ENCODE measurements at regions not wholly inside any gene's neighbourhood (a gene's known extent, or its start where the extent isn't known, plus 50 kb on each side); places are given as distances from the start of the nearest gene placed in this dataset.

DNA sequence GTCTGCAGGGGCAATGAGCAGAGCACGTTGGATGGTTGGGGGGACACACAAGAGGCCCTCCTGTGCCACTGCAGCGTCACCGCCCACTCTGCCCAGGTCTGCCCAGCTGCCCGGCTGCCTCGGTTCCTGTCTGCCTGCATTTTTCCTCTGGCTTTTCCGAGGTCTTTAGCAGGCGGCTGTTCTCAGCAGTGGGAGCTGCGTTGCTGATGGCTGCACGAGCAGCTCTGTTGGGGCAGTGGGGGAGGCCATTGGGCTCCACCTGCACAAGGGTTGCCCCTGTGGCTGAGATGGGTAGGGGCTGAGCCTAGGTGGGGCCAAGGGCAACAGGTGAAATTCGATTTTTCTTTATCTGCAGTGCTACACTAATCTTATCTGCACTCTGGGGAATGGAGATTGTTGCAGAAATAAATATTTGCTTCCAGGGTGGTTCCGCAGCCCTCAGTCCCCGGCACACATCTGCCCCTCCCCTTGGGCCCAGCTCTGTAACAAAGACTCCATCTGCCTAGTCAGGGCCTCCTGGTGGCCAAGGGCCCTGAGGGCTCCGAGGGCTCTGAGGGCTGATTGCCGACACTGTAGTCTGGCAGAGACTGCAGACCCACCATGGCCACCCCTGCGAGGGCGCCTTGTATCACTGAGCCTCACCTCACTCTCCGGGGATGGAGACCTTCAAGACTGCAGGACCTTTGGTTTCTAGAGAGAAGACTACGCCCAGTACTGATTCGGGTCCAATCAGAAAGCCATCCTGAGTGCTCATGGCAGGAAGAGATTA lies 141.7 kb upstream of the SHH start:
- Histone ChIP-seq H3K79me2 (ENCODE audit: control insufficient read depth, low read length) (no peaks in the 10 kb centered on the region), H3F3A (ENCODE audit: control insufficient read depth, insufficient read depth) (no peaks in the 10 kb centered on the region), H3K9me3 (ENCODE audit: control insufficient read depth, insufficient read depth, low read length) (no peaks in the 10 kb centered on the region), H3K27ac (ENCODE audit: low read depth, low read length) (no peak overlapping the region), H3K4me2 (ENCODE audit: low read length) (no peak overlapping the region), H4K20me1 (ENCODE audit: control insufficient read depth, insufficient read depth, low read depth, low read length) (no peaks in the 10 kb centered on the region), H3K27me3 (ENCODE audit: control insufficient read depth, low read length) (no peaks in the 10 kb centered on the region), H3K36me3 (ENCODE audit: control insufficient read depth, low read length) (no peaks in the 10 kb centered on the region), H3K4me1 (ENCODE audit: control insufficient read depth, low read length) (no peaks in the 10 kb centered on the region), H3K9me2 (replicated peaks; ENCODE audit: control insufficient read depth, low read length) (no peaks in the 10 kb centered on the region), H3K4me3 (ENCODE audit: low read length) (no peak overlapping the region)
- TF ChIP-seq, protein P1, sequence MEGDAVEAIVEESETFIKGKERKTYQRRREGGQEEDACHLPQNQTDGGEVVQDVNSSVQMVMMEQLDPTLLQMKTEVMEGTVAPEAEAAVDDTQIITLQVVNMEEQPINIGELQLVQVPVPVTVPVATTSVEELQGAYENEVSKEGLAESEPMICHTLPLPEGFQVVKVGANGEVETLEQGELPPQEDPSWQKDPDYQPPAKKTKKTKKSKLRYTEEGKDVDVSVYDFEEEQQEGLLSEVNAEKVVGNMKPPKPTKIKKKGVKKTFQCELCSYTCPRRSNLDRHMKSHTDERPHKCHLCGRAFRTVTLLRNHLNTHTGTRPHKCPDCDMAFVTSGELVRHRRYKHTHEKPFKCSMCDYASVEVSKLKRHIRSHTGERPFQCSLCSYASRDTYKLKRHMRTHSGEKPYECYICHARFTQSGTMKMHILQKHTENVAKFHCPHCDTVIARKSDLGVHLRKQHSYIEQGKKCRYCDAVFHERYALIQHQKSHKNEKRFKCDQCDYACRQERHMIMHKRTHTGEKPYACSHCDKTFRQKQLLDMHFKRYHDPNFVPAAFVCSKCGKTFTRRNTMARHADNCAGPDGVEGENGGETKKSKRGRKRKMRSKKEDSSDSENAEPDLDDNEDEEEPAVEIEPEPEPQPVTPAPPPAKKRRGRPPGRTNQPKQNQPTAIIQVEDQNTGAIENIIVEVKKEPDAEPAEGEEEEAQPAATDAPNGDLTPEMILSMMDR (IDR thresholded peaks at IDR 0.05; ENCODE audit: low read depth, low read length, poor library complexity, severe bottlenecking), result no peak
- TF ChIP-seq EZH2phosphoT487 (IDR thresholded peaks at IDR 0.05; ENCODE audit: borderline replicate concordance, low read length), result no peak

- no peak overlapping the region for H3K4me3 ChIP-seq (ENCODE audit: low read length)
- H4K20me1 ChIP-seq (ENCODE audit: control insufficient read depth, insufficient read depth, low read depth, low read length), result no peaks in the 10 kb centered on the region
- no peaks in the 10 kb centered on the region for H3K4me1 ChIP-seq (ENCODE audit: control insufficient read depth, low read length)
- H3K9me3 ChIP-seq (ENCODE audit: control insufficient read depth, insufficient read depth, low read length), result no peaks in the 10 kb centered on the region
- no peaks in the 10 kb centered on the region for H3F3A ChIP-seq (ENCODE audit: control insufficient read depth, insufficient read depth)
- no peaks in the 10 kb centered on the region for H3K9me2 ChIP-seq (replicated peaks; ENCODE audit: control insufficient read depth, low read length)
- H3K27ac ChIP-seq (ENCODE audit: low read depth, low read length), result no peak overlapping the region
- H3K36me3 ChIP-seq (ENCODE audit: control insufficient read depth, low read length), result no peaks in the 10 kb centered on the region
- H3K79me2 ChIP-seq (ENCODE audit: control insufficient read depth, low read length), result no peaks in the 10 kb centered on the region
- no peaks in the 10 kb centered on the region for H3K27me3 ChIP-seq (ENCODE audit: control insufficient read depth, low read length)
- no peak overlapping the region for H3K4me2 ChIP-seq (ENCODE audit: low read length)
- TF ChIP-seq, protein P1 (IDR thresholded peaks at IDR 0.05; ENCODE audit: low read depth, low read length, poor library complexity, severe bottlenecking), result no peak
- TF ChIP-seq EZH2phosphoT487 (IDR thresholded peaks at IDR 0.05; ENCODE audit: borderline replicate concordance, low read length), result no peak
Observed at GRCh38 chr7:155953501-155953778, 141.2 kb upstream of the SHH start.

DNA sequence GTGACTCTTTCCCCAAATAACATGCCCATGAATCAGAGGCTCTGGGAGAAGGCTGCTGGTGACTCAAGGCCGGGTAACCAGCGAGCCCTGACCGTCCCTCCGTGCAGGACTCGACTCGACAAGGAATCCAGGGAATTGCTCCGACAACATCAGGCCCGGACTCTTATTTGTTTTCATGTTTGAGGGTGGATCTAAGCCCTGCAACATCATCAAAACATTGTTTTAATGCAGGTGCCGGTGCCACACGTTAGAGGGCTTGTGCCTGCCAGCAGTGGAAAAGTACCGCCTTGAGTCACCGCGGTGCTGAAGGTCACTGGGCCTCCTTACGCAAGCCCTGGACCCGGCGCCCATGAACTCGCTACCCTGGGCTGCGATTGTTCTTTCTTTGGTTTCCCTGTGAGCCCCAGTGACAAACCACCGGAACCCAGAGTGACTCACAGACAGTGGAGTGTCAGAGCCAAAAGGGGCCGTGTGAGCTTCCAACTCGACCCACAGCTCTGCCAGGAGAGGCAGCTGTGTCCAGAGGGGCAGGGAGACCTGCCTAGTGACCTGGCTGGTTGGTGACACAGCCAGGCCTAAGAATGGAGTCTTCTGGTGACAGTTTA lies 139.4 kb upstream of the SHH start:
- no peak overlapping the region for H3K4me2 ChIP-seq (ENCODE audit: low read length)
- no peaks in the 10 kb centered on the region for H3K27me3 ChIP-seq (ENCODE audit: control insufficient read depth, low read length)
- no peak overlapping the region for H3K27ac ChIP-seq (ENCODE audit: low read depth, low read length)
- H3K36me3 ChIP-seq (ENCODE audit: control insufficient read depth, low read length), result no peaks in the 10 kb centered on the region
- H3K79me2 ChIP-seq (ENCODE audit: control insufficient read depth, low read length), result no peaks in the 10 kb centered on the region
- no peaks in the 10 kb centered on the region for H4K20me1 ChIP-seq (ENCODE audit: control insufficient read depth, insufficient read depth, low read depth, low read length)
- no peaks in the 10 kb centered on the region for H3K9me3 ChIP-seq (ENCODE audit: control insufficient read depth, insufficient read depth, low read length)
- no peak overlapping the region for H3K4me3 ChIP-seq (ENCODE audit: low read length)
- no peaks in the 10 kb centered on the region for H3K4me1 ChIP-seq (ENCODE audit: control insufficient read depth, low read length)
- TF ChIP-seq, protein P1 (IDR thresholded peaks at IDR 0.05; ENCODE audit: low read depth, low read length, poor library complexity, severe bottlenecking), result no peak
- TF ChIP-seq EZH2phosphoT487 (IDR thresholded peaks at IDR 0.05; ENCODE audit: borderline replicate concordance, low read length), result no peak
- H3K9me2 ChIP-seq (replicated peaks; ENCODE audit: control insufficient read depth, low read length), result no peaks in the 10 kb centered on the region
- no peaks in the 10 kb centered on the region for H3F3A ChIP-seq (ENCODE audit: control insufficient read depth, insufficient read depth)

Data from DOHH2 (cell line).